ENCODE measurements at regions not wholly inside any gene's neighbourhood (a gene's known extent, or its start where the extent isn't known, plus 50 kb on each side); places are given as distances from the start of the nearest gene placed in this dataset.
"Not testable (repeated sequence)": the region's sequence is repeated elsewhere in the genome, so short reads cannot be mapped to it uniquely, and the experiment has no call there.

DNA sequence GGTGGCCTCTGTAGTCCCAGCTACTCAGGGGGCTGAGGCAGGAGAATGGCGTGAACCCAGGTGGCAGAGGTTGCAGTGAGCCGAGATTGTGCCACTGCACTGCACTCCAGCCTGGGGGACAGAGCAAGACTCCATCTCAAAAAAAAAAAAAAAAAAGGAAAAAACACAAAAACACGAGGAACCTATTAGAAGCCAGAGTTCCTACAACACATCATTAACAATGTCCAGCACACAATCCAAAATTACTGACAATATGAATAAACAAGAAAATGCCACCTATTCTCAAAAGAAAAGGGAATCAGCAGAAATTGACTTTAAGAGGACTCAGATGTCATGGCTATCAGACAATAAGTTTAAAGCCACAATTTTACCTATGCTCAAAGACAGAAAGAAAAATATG lies 57.3 kb upstream of the HS3ST3A1 start:
- POLR2A ChIA-PET; DNase-seq (ENCODE audit: extremely low spot score); CTCF ChIA-PET: not testable (repeated sequence)

DNA sequence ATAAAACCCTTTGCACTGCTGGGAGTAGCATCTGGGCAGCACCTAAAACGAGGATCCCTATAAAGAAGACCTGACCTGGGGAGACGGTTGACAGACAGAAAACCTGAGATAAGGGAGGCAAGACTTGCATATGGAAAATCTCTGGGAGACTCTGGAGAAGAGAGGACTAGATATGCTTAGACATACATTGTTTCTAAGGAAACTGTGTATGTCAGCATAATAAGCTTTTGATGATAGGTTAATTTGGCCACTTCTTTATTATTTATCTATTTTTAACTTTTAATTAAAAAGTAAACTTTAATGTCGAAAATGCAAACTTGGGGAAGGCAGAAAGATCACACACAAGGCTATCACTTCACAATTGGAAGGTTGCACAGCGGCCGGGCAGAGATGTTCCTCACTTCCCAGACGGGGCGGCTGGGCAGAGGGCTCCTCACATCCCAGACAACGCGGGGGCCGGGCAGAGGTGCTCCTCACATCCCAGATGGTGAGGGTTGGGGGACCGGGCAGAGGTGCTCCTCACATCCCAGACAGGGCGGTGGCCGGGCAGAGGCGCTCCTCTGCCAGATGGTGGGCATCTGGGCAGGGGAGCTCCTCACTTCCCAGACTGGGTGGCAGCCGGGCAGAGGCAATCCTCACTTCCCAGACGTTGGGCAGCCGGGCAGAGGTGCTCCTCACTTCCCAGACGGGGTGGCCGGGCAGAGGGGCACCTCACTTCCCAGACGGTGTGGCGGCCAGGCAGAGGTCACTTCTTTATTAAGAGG lies 64.3 kb upstream of the HS3ST3A1 start:
- CTCF ChIA-PET = no interaction called here
- no peak for DNase-seq (ENCODE audit: extremely low spot score)
- POLR2A ChIA-PET = no interaction called here
- TF ChIP-seq ARNT (IDR thresholded peaks at IDR 0.05) = no peak
- no peak for TF ChIP-seq HDGF (IDR thresholded peaks at IDR 0.05; ENCODE audit: borderline replicate concordance)
- TF ChIP-seq, protein P1, sequence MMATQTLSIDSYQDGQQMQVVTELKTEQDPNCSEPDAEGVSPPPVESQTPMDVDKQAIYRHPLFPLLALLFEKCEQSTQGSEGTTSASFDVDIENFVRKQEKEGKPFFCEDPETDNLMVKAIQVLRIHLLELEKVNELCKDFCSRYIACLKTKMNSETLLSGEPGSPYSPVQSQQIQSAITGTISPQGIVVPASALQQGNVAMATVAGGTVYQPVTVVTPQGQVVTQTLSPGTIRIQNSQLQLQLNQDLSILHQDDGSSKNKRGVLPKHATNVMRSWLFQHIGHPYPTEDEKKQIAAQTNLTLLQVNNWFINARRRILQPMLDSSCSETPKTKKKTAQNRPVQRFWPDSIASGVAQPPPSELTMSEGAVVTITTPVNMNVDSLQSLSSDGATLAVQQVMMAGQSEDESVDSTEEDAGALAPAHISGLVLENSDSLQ (IDR thresholded peaks at IDR 0.05) = no peak
- TF ChIP-seq SUZ12 (IDR thresholded peaks at IDR 0.05) = no peak
- no peak for TF ChIP-seq CTBP1 (IDR thresholded peaks at IDR 0.05; ENCODE audit: borderline replicate concordance)
- no peak for TF ChIP-seq FOXA1 (IDR thresholded peaks at IDR 0.05)
- TF ChIP-seq LEF1 (IDR thresholded peaks at IDR 0.05; ENCODE audit: borderline replicate concordance) = no peak
- TF ChIP-seq TARDBP (IDR thresholded peaks at IDR 0.05) = no peak
- TF ChIP-seq L3MBTL2 (conservative IDR thresholded peaks at IDR 0.05) = no peak
- no peak for TF ChIP-seq FOXK2 (IDR thresholded peaks at IDR 0.05)
- TF ChIP-seq BHLHE40 (IDR thresholded peaks at IDR 0.05; ENCODE audit: borderline replicate concordance) = no peak
- TF ChIP-seq ELF4 (IDR thresholded peaks at IDR 0.05) = no peak
- no peak for TF ChIP-seq SP1 (IDR thresholded peaks at IDR 0.05)
- no peak for TF ChIP-seq FOXM1 (IDR thresholded peaks at IDR 0.05; ENCODE audit: borderline replicate concordance)
- TF ChIP-seq NFRKB (IDR thresholded peaks at IDR 0.05) = no peak
- TF ChIP-seq ZNF384 (IDR thresholded peaks at IDR 0.05) = no peak

GRCh38 chr17:13671341-13671740 lies 69.6 kb upstream of the HS3ST3A1 start:
- TF ChIP-seq, protein P1 (IDR thresholded peaks at IDR 0.05) = no peak
- TF ChIP-seq HDGF (IDR thresholded peaks at IDR 0.05; ENCODE audit: borderline replicate concordance) (no peak), TARDBP (IDR thresholded peaks at IDR 0.05) (no peak), CTBP1 (IDR thresholded peaks at IDR 0.05; ENCODE audit: borderline replicate concordance) (no peak), SUZ12 (IDR thresholded peaks at IDR 0.05) (no peak), ARNT (IDR thresholded peaks at IDR 0.05) (no peak), L3MBTL2 (conservative IDR thresholded peaks at IDR 0.05) (no peak), BHLHE40 (IDR thresholded peaks at IDR 0.05; ENCODE audit: borderline replicate concordance) (no peak), ELF4 (IDR thresholded peaks at IDR 0.05) (no peak)
- POLR2A ChIA-PET = no interaction called here
- CTCF ChIA-PET = interaction anchor here (0.6 kb wide), 1 partner anchor 27 kb away, joined by 3 read pairs; no protein-coding TSS in a partner anchor
- no peak for DNase-seq (ENCODE audit: extremely low spot score)

DNA sequence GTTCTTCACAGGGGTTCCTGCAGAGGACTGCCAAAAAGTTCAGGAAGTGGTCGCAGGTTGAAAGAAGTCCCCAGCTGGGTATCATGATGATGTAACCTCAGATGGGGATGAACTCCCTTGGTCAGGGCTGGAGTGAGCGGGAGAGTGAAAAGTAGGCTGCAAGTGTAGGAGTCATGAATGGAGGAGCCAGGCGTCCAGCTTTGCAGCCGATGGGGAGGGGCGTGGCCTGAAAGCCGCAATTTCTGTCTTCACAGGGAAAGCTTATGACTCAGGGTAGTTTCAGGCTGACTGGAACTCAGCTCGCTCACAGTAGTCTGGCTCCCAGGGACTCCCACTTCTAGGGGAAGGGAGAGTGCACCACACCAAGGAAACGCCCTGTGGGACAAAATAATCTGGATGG lies 70.0 kb upstream of the HS3ST3A1 start:
- DNase-seq (ENCODE audit: extremely low spot score) = no peak
- TF ChIP-seq ZNF384 (IDR thresholded peaks at IDR 0.05) = no peak
- no peak for TF ChIP-seq HDGF (IDR thresholded peaks at IDR 0.05; ENCODE audit: borderline replicate concordance)
- no peak for TF ChIP-seq CTBP1 (IDR thresholded peaks at IDR 0.05; ENCODE audit: borderline replicate concordance)
- TF ChIP-seq FOXA1 (IDR thresholded peaks at IDR 0.05) = no peak
- no peak for TF ChIP-seq NFRKB (IDR thresholded peaks at IDR 0.05)
- no peak for TF ChIP-seq TARDBP (IDR thresholded peaks at IDR 0.05)
- TF ChIP-seq SUZ12 (IDR thresholded peaks at IDR 0.05) = no peak
- TF ChIP-seq BHLHE40 (IDR thresholded peaks at IDR 0.05; ENCODE audit: borderline replicate concordance) = no peak
- TF ChIP-seq FOXM1 (IDR thresholded peaks at IDR 0.05; ENCODE audit: borderline replicate concordance) = no peak
- TF ChIP-seq SP1 (IDR thresholded peaks at IDR 0.05) = no peak
- ChIA-PET POLR2A (no interaction called here), CTCF (interaction anchor here (0.6 kb wide), 1 partner anchor 27 kb away, joined by 3 read pairs; no protein-coding TSS in a partner anchor)

GRCh38 chr17:13678361-13678760 lies 76.6 kb upstream of the HS3ST3A1 start:
- TF ChIP-seq CTBP1 (IDR thresholded peaks at IDR 0.05; ENCODE audit: borderline replicate concordance) (no peak), SUZ12 (IDR thresholded peaks at IDR 0.05) (no peak), FOXM1 (IDR thresholded peaks at IDR 0.05; ENCODE audit: borderline replicate concordance) (no peak), FOXK2 (IDR thresholded peaks at IDR 0.05) (no peak), BHLHE40 (IDR thresholded peaks at IDR 0.05; ENCODE audit: borderline replicate concordance) (no peak), HDGF (IDR thresholded peaks at IDR 0.05; ENCODE audit: borderline replicate concordance) (no peak), FOXA1 (IDR thresholded peaks at IDR 0.05) (no peak), TARDBP (IDR thresholded peaks at IDR 0.05) (no peak), SP1 (IDR thresholded peaks at IDR 0.05) (no peak)
- no peak for DNase-seq (ENCODE audit: extremely low spot score)
- CTCF ChIA-PET = no interaction called here
- POLR2A ChIA-PET = no interaction called here

GRCh38 chr17:13678841-13679240 lies 77.1 kb upstream of the HS3ST3A1 start:
- no peak for DNase-seq (ENCODE audit: extremely low spot score)
- ChIA-PET POLR2A (no interaction called here), CTCF (no interaction called here)
- no peak for TF ChIP-seq ELF4 (IDR thresholded peaks at IDR 0.05)
- TF ChIP-seq NFRKB (IDR thresholded peaks at IDR 0.05) = no peak
- TF ChIP-seq SP1 (IDR thresholded peaks at IDR 0.05) = no peak
- TF ChIP-seq FOXA1 (IDR thresholded peaks at IDR 0.05) = no peak
- TF ChIP-seq, protein P1 (IDR thresholded peaks at IDR 0.05) = no peak
- no peak for TF ChIP-seq SUZ12 (IDR thresholded peaks at IDR 0.05)
- TF ChIP-seq FOXK2 (IDR thresholded peaks at IDR 0.05) = no peak
- TF ChIP-seq LEF1 (IDR thresholded peaks at IDR 0.05; ENCODE audit: borderline replicate concordance) = no peak
- no peak for TF ChIP-seq TARDBP (IDR thresholded peaks at IDR 0.05)
- TF ChIP-seq ARNT (IDR thresholded peaks at IDR 0.05) = no peak
- no peak for TF ChIP-seq ZNF384 (IDR thresholded peaks at IDR 0.05)
- no peak for TF ChIP-seq HDGF (IDR thresholded peaks at IDR 0.05; ENCODE audit: borderline replicate concordance)
- no peak for TF ChIP-seq CTBP1 (IDR thresholded peaks at IDR 0.05; ENCODE audit: borderline replicate concordance)
- TF ChIP-seq FOXM1 (IDR thresholded peaks at IDR 0.05; ENCODE audit: borderline replicate concordance) = no peak
- no peak for TF ChIP-seq BHLHE40 (IDR thresholded peaks at IDR 0.05; ENCODE audit: borderline replicate concordance)
- TF ChIP-seq L3MBTL2 (conservative IDR thresholded peaks at IDR 0.05) = no peak
